MCF 10A (cell line): ENCODE measurements at regions not wholly inside any gene's neighbourhood (a gene's known extent, or its start where the extent isn't known, plus 50 kb on each side); places are given as distances from the start of the nearest gene placed in this dataset.

Source experiments
- BruUV-seq: library from RNA; stranded (reverse); fragments of 400-500 nt; replicated peaks from 2 replicates; lab custom pipeline; 2021; lab: Mats Ljungman, UMichigan
- CTCF ChIA-PET: fragments of 300-600 bp; sonication (Branson Sonifier 250); formaldehyde crosslinking; extraction: SDS; loops from one replicate; lab custom pipeline; 2021; ENCODE audit warnings: antibody characterized with exemption, inconsistent platforms; lab: Yijun Ruan, JAX
- POLR2A ChIA-PET: fragments of 300-600, 350-650 bp; sonication (Branson Sonifier 250); formaldehyde crosslinking; extraction: SDS; loops from one replicate; lab custom pipeline; 2020; ENCODE audit warnings: antibody characterized with exemption, inconsistent platforms; lab: Yijun Ruan, JAX
- DNase-seq: peaks from one replicate; pipeline ENCODE4 v3.0.0-alpha.2; 2018; ENCODE audit not compliant: unreplicated experiment
- H3K27ac Mint-ChIP-seq: one replicate; pipeline ENCODE4 v1.8.0; 2022; ENCODE audit warnings: mild to moderate bottlenecking, low read depth, mixed read lengths; ENCODE audit not compliant: unreplicated experiment
- H3K27me3 Mint-ChIP-seq: one replicate; pipeline ENCODE4 v1.8.0; 2022; ENCODE audit warnings: mixed read lengths; ENCODE audit not compliant: insufficient read depth, unreplicated experiment
- H3K36me3 Mint-ChIP-seq: one replicate; pipeline ENCODE4 v1.8.0; 2022; ENCODE audit warnings: mild to moderate bottlenecking, moderate library complexity, mixed read lengths; ENCODE audit not compliant: insufficient read depth, unreplicated experiment
- H3K4me1 Mint-ChIP-seq: one replicate; pipeline ENCODE4 v1.8.0; 2022; ENCODE audit warnings: mixed read lengths; ENCODE audit not compliant: insufficient read depth, unreplicated experiment
- H3K4me3 Mint-ChIP-seq: one replicate; pipeline ENCODE4 v1.8.0; 2022; ENCODE audit warnings: mild to moderate bottlenecking, moderate library complexity, mixed read lengths; ENCODE audit not compliant: unreplicated experiment
- H3K9me3 Mint-ChIP-seq: one replicate; pipeline ENCODE4 v1.8.0; 2022; ENCODE audit warnings: mixed read lengths; ENCODE audit not compliant: unreplicated experiment
- CTCF ChIP-seq: fragments of 200-600 bp; IDR thresholded peaks from one replicate; pipeline ENCODE4 v1.8.0; 2022; ENCODE audit warnings: antibody characterized with exemption, mild to moderate bottlenecking; ENCODE audit not compliant: unreplicated experiment
- intact Hi-C: fragments of 100-400 bp; cut with micrococcal nuclease; formaldehyde crosslinking; loops from 2 replicates; pipeline ENCODE4 v1.14.1; 2022

- Mint-ChIP-seq H3K9me3 (no peaks in the 10 kb centered on the region), H3K27ac (no peak overlapping the region), H3K27me3 (no peaks in the 10 kb centered on the region), H3K4me3 (no peak overlapping the region), H3K4me1 (no peaks in the 10 kb centered on the region), H3K36me3 (peaks cover 6% of the 10 kb centered on the region)
- DNase-seq: no peak
- intact Hi-C loops: no loop called here
- BruUV-seq: no TSS peak
- no peak for TF ChIP-seq CTCF
- ChIA-PET CTCF (interaction anchor here (0.6 kb wide), 1 partner anchor 9 kb away, joined by 3 read pairs; no protein-coding TSS in a partner anchor), POLR2A (no interaction called here)
Observed at GRCh38 chrX:97797076-97797475, 913.4 kb downstream of the RPA4 start.

GRCh38 chrX:97806238-97806637 is 922.5 kb downstream of the RPA4 start:
- H3K4me3 Mint-ChIP-seq: no peak overlapping the region
- no peaks in the 10 kb centered on the region for H3K4me1 Mint-ChIP-seq
- POLR2A ChIA-PET: interaction anchor here (0.8 kb wide), 1 partner anchor 24 kb away, joined by 3 read pairs; no protein-coding TSS in a partner anchor
- no peak overlapping the region for H3K27ac Mint-ChIP-seq
- H3K27me3 Mint-ChIP-seq: peaks cover 42% of the 10 kb centered on the region
- intact Hi-C loops: no loop called here
- CTCF ChIA-PET: no interaction called here
- no TSS peak for BruUV-seq
- H3K9me3 Mint-ChIP-seq: peaks cover 7% of the 10 kb centered on the region
- no peaks in the 10 kb centered on the region for H3K36me3 Mint-ChIP-seq
- DNase-seq: no peak
- no peak for TF ChIP-seq CTCF

GRCh38 chrX:97806946-97807345 is 923.2 kb downstream of the RPA4 start:
- no TSS peak for BruUV-seq
- Mint-ChIP-seq H3K27ac (no peak overlapping the region), H3K9me3 (peaks cover 7% of the 10 kb centered on the region), H3K36me3 (no peaks in the 10 kb centered on the region), H3K27me3 (peaks cover 42% of the 10 kb centered on the region), H3K4me3 (no peak overlapping the region), H3K4me1 (no peaks in the 10 kb centered on the region)
- no peak for TF ChIP-seq CTCF
- intact Hi-C loops: no loop called here
- ChIA-PET POLR2A (no interaction called here), CTCF (no interaction called here)
- DNase-seq: no peak

GRCh38 chrX:97820170-97820569 is 936.5 kb downstream of the RPA4 start:
- ChIA-PET CTCF (interaction anchor here (0.6 kb wide), 1 partner anchor 94 kb away, joined by 3 read pairs; no protein-coding TSS in a partner anchor), POLR2A (no interaction called here)
- no peak overlapping the region for H3K27ac Mint-ChIP-seq
- H3K27me3 Mint-ChIP-seq: peaks cover 64% of the 10 kb centered on the region
- no TSS peak for BruUV-seq
- H3K4me1 Mint-ChIP-seq: no peaks in the 10 kb centered on the region
- no peaks in the 10 kb centered on the region for H3K36me3 Mint-ChIP-seq
- no peak for TF ChIP-seq CTCF
- no peak overlapping the region for H3K4me3 Mint-ChIP-seq
- H3K9me3 Mint-ChIP-seq: peaks cover 3% of the 10 kb centered on the region
- intact Hi-C loops: no loop called here
- no peak for DNase-seq
